GM12874 (cell line): ENCODE measurements at regions not wholly inside any gene's neighbourhood (a gene's known extent, or its start where the extent isn't known, plus 50 kb on each side); places are given as distances from the start of the nearest gene placed in this dataset.

Source experiments
- TF ChIP-seq, protein P1 (sequence below): IDR thresholded peaks from 2 replicates; pipeline ENCODE4 v1.5.1; 2011; ENCODE audit warnings: low read depth, mild to moderate bottlenecking, control low read depth, low read length, moderate library complexity; ENCODE audit not compliant: insufficient read depth

- TF ChIP-seq, protein P1, sequence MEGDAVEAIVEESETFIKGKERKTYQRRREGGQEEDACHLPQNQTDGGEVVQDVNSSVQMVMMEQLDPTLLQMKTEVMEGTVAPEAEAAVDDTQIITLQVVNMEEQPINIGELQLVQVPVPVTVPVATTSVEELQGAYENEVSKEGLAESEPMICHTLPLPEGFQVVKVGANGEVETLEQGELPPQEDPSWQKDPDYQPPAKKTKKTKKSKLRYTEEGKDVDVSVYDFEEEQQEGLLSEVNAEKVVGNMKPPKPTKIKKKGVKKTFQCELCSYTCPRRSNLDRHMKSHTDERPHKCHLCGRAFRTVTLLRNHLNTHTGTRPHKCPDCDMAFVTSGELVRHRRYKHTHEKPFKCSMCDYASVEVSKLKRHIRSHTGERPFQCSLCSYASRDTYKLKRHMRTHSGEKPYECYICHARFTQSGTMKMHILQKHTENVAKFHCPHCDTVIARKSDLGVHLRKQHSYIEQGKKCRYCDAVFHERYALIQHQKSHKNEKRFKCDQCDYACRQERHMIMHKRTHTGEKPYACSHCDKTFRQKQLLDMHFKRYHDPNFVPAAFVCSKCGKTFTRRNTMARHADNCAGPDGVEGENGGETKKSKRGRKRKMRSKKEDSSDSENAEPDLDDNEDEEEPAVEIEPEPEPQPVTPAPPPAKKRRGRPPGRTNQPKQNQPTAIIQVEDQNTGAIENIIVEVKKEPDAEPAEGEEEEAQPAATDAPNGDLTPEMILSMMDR: no peak
These were observed 226.7 kb upstream of the PPP2R2D start for GRCh38 chr10:131674130-131674529.

DNA sequence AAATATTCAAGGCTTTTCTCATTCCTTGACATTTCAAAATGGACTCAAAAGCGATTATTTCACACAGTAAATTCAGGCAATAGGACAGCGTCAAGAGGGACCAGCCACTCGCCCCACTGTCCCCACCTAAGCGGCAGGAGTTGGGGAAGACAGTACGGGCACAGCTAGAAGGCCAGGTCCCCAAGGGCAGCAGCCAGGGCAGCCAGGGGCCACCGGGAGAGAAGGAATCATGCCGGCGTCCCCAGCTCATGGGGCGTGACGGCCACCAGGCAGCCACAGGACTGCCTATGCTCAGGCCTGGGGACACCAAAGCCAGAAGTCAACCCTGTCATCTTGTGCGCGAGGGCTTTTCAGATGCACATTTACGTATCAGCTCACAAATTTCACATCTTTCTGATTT, 225.7 kb upstream of the PPP2R2D start:
- TF ChIP-seq, protein P1: no peak

DNA sequence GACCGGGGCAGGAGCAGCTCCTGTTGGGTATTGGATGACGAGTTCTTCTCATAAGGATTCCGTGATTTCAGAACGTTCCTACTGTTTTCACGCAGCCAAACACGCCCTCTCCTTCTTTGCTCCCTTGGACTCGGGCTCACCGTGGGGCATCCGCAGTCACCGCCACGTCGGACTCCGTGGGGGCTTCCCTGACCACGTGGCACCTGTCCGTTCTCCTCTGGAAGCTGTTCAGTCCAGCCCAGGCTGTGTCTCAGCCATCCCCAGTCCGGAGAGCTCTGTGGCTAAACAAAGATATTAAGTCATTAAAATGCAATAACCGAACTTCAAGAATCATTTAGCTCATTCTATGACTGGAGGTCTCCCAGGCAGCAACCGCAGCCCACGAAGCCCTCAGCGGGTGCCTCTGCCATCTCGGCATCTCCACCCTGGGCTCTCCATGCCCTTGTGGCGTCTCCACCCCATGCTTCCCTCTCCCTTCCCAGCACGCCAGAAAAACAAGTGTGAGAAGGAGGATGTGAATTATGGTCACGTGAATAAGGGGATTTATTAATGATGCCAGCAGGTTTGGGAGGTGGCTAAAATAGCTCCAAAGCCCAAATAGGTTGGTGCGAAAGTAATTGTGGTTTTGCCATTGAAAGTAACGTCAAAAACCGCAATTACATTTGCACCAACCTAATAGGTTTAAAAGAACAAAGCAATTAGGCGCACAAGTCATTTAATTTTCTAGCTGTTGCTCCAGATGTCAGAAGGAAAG, 224.6 kb upstream of the PPP2R2D start:
- TF ChIP-seq, protein P1: no peak

DNA sequence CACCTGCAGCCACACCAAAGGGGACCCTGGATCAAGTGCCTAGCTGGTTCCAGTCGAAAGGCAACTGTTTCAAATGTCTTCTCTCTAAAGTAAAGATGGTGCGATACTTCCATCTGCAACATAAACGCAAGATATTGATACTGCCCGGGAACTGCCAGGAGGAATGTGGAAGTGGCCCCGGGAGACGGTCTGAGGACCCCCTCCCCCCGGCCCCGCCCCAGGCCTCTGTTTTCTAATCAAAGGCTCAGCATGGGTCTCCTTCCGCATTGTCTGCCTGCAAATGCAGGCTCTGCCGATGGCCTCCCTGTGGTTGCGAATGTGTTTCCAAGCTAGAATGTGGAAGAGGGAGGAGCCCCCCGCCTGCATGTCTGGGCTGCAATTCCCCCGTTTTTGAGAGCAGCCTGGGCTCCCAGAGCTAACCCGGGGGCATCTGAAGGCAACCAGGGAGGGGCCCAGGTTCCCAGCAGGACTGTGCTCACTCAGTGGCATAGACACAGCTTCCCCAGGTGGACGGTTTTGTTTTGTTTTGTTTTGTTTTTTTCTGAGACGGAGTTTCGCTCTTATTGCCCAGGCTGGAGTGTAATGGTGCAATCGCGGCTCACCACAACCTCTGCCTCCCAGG, 223.9 kb upstream of the PPP2R2D start:
- TF ChIP-seq, protein P1: no peak

- TF ChIP-seq, protein P1: no peak
These were observed 223.1 kb upstream of the PPP2R2D start for GRCh38 chr10:131677671-131678070.

- TF ChIP-seq, protein P1: no peak
These were observed 222.6 kb upstream of the PPP2R2D start for GRCh38 chr10:131678171-131678570.

DNA sequence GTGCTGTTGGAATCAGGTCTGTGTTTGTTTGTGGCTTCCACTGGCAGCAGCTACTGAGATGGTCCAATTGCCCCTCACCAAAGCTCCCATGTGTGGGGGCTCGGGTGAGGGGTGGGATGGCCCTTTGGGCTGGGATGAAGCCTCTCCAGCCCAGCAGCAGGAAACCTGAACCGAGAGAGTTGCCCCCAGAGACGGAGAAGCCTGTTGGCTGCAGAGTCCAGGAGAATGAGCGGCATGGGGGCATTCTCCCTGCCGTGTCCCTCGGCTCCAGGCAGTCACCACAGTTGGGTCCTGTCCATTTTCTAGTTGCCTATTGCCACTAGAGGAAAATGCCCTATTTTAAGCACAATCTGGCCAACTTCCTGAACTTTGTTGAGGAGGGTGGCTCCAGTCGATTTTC, 222.2 kb upstream of the PPP2R2D start:
- TF ChIP-seq, protein P1: no peak
